HCT116 (cell line): ENCODE measurements at regions not wholly inside any gene's neighbourhood (a gene's known extent, or its start where the extent isn't known, plus 50 kb on each side); places are given as distances from the start of the nearest gene placed in this dataset.

ENCODE experiments used
- EZH2 ChIP-seq: fragments of 200-600 bp; sonication (generic); IDR thresholded peaks from 2 replicates; pipeline ENCODE4 v1.6.1; 2017; ENCODE audit warnings: antibody characterized with exemption, mixed run types
- EZH2phosphoT487 ChIP-seq: fragments of 200-600 bp; IDR thresholded peaks from 2 replicates; pipeline ENCODE4 v1.6.1; 2018; ENCODE audit warnings: antibody characterized with exemption, borderline replicate concordance
- FOSL1 ChIP-seq: IDR thresholded peaks from 2 replicates; pipeline ENCODE4 v1.6.1; 2012; ENCODE audit warnings: low read depth
- JUND ChIP-seq: IDR thresholded peaks from 2 replicates; pipeline ENCODE4 v1.6.1; 2012
- POLR2A ChIP-seq: IDR thresholded peaks from 2 replicates; pipeline ENCODE4 v1.7.0; 2011; ENCODE audit warnings: borderline replicate concordance; ENCODE audit not compliant: insufficient read depth, insufficient read length; ENCODE audit errors: extremely low read depth
- POLR2AphosphoS5 ChIP-seq: IDR thresholded peaks from 2 replicates; pipeline ENCODE4 v1.6.1; 2011; ENCODE audit warnings: mild to moderate bottlenecking, low read depth, low read length, moderate library complexity
- RAD21 ChIP-seq: IDR thresholded peaks from 2 replicates; pipeline ENCODE4 v1.6.1; 2012; ENCODE audit warnings: low read depth, mild to moderate bottlenecking
- SP1 ChIP-seq: IDR thresholded peaks from 2 replicates; pipeline ENCODE4 v1.6.1; 2012; ENCODE audit warnings: low read depth
- SRF ChIP-seq: IDR thresholded peaks from 2 replicates; pipeline ENCODE4 v1.6.1; 2012; ENCODE audit warnings: low read depth
- YY1 ChIP-seq: IDR thresholded peaks from 2 replicates; pipeline ENCODE4 v1.6.1; 2011; ENCODE audit warnings: low read length, low read depth, moderate library complexity, mild to moderate bottlenecking; ENCODE audit not compliant: insufficient replicate concordance; ENCODE audit errors: extremely low read depth
- ZFX ChIP-seq: fragments of 450-650 bp; IDR thresholded peaks from 2 replicates; pipeline ENCODE4 v1.6.1; 2017
- TF ChIP-seq, protein P1 (sequence below), 3 experiments: fragments of 200-600 bp in 1 of 3; sonication (generic) in 1 of 3; IDR thresholded peaks in 2 of 3; conservative IDR thresholded peaks in 1 of 3; 2 replicates each; pipeline ENCODE4 v1.5.1; 2012 to 2017; ENCODE audit warnings: low read depth in 2 of 3, low read length in 2 of 3, antibody characterized with exemption in 1 of 3, borderline replicate concordance in 1 of 3, control low read depth in 1 of 3, mild to moderate bottlenecking in 1 of 3, mixed read lengths in 1 of 3, mixed run types in 1 of 3, moderate library complexity in 1 of 3; ENCODE audit not compliant: insufficient read depth in 1 of 3
- TF ChIP-seq, protein P2 (sequence below): IDR thresholded peaks from 2 replicates; pipeline ENCODE4 v1.6.1; 2012; ENCODE audit warnings: low read depth

DNA sequence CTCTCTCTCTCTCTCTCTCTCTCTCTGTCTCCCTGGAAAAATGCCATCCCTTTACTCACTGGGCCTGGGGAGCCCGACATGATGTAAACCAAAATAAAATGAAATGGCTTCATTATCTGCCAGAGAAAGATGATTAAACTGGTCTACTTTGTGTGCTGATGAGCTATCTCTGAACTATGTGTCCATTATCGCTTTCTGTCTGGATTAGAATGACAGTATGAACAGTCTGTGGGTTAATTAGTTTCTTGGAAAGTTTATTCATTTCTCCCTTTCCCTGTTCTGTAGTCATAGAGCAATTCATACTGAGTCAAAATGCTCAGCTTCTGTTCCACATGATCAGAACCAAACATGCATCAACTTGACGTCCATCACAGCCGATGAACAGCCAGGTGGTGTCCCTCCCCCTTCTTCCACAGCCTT lies 72.4 kb upstream of the KCND3 start:
- TF ChIP-seq, protein P1, sequence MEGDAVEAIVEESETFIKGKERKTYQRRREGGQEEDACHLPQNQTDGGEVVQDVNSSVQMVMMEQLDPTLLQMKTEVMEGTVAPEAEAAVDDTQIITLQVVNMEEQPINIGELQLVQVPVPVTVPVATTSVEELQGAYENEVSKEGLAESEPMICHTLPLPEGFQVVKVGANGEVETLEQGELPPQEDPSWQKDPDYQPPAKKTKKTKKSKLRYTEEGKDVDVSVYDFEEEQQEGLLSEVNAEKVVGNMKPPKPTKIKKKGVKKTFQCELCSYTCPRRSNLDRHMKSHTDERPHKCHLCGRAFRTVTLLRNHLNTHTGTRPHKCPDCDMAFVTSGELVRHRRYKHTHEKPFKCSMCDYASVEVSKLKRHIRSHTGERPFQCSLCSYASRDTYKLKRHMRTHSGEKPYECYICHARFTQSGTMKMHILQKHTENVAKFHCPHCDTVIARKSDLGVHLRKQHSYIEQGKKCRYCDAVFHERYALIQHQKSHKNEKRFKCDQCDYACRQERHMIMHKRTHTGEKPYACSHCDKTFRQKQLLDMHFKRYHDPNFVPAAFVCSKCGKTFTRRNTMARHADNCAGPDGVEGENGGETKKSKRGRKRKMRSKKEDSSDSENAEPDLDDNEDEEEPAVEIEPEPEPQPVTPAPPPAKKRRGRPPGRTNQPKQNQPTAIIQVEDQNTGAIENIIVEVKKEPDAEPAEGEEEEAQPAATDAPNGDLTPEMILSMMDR (IDR thresholded peaks at IDR 0.05 in 2 of 3, conservative IDR thresholded peaks at IDR 0.05 in 1 of 3; ENCODE audit: borderline replicate concordance in 1 of 3, insufficient read depth in 1 of 3, low read depth in 2 of 3, low read length in 2 of 3): no peak
- no peak for TF ChIP-seq POLR2A
- TF ChIP-seq RAD21: no peak
- TF ChIP-seq POLR2AphosphoS5: no peak
- TF ChIP-seq SRF: no peak
- TF ChIP-seq ZFX: no peak
- no peak for TF ChIP-seq FOSL1
- no peak for TF ChIP-seq EZH2phosphoT487
- no peak for TF ChIP-seq YY1
- TF ChIP-seq, protein P2, sequence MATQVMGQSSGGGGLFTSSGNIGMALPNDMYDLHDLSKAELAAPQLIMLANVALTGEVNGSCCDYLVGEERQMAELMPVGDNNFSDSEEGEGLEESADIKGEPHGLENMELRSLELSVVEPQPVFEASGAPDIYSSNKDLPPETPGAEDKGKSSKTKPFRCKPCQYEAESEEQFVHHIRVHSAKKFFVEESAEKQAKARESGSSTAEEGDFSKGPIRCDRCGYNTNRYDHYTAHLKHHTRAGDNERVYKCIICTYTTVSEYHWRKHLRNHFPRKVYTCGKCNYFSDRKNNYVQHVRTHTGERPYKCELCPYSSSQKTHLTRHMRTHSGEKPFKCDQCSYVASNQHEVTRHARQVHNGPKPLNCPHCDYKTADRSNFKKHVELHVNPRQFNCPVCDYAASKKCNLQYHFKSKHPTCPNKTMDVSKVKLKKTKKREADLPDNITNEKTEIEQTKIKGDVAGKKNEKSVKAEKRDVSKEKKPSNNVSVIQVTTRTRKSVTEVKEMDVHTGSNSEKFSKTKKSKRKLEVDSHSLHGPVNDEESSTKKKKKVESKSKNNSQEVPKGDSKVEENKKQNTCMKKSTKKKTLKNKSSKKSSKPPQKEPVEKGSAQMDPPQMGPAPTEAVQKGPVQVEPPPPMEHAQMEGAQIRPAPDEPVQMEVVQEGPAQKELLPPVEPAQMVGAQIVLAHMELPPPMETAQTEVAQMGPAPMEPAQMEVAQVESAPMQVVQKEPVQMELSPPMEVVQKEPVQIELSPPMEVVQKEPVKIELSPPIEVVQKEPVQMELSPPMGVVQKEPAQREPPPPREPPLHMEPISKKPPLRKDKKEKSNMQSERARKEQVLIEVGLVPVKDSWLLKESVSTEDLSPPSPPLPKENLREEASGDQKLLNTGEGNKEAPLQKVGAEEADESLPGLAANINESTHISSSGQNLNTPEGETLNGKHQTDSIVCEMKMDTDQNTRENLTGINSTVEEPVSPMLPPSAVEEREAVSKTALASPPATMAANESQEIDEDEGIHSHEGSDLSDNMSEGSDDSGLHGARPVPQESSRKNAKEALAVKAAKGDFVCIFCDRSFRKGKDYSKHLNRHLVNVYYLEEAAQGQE: no peak
- TF ChIP-seq SP1: no peak
- TF ChIP-seq EZH2: no peak
- no peak for TF ChIP-seq JUND
